ENCODE measurements at regions not wholly inside any gene's neighbourhood (a gene's known extent, or its start where the extent isn't known, plus 50 kb on each side); places are given as distances from the start of the nearest gene placed in this dataset.

GRCh38 chr21:35644523-35644922 is 415.8 kb downstream of the SETD4 start:
- TF ChIP-seq POLR2A (IDR thresholded peaks at IDR 0.05; ENCODE audit: low read length): no peak
- no peak for TF ChIP-seq GATA1 (IDR thresholded peaks at IDR 0.05; ENCODE audit: low read depth, low read length)

Measured in erythroblast (primary cell).